ENCODE measurements at regions not wholly inside any gene's neighbourhood (a gene's known extent, or its start where the extent isn't known, plus 50 kb on each side); places are given as distances from the start of the nearest gene placed in this dataset.

- no peaks in the 10 kb centered on the region for H3K27me3 ChIP-seq (ENCODE audit: insufficient read depth, low read length)
- no peak overlapping the region for H3K4me2 ChIP-seq (ENCODE audit: low read length)
- no peak for TF ChIP-seq CTCF (IDR thresholded peaks at IDR 0.05; ENCODE audit: low read length)
- no peak for TF ChIP-seq EZH2 (IDR thresholded peaks at IDR 0.05; ENCODE audit: borderline replicate concordance, low read length)
- no peaks in the 10 kb centered on the region for H3K9me2 ChIP-seq (ENCODE audit: low read depth, low read length)
- no peaks in the 10 kb centered on the region for H3K4me1 ChIP-seq (ENCODE audit: insufficient read depth, low read length, severe bottlenecking)
- no peaks in the 10 kb centered on the region for H3F3A ChIP-seq (ENCODE audit: insufficient read depth, low read length)
- H2AFZ ChIP-seq (ENCODE audit: low read length) = no peak overlapping the region
- H3K4me3 ChIP-seq (ENCODE audit: low read depth, low read length, poor library complexity, severe bottlenecking) = no peak overlapping the region
- H3K79me2 ChIP-seq (ENCODE audit: insufficient read depth, low read length) = no peaks in the 10 kb centered on the region
- no peak overlapping the region for H3K9ac ChIP-seq (ENCODE audit: low read length)
- no peaks in the 10 kb centered on the region for H4K20me1 ChIP-seq (ENCODE audit: insufficient read depth, low read length)
- H3K27ac ChIP-seq (ENCODE audit: low read depth, low read length, poor library complexity, severe bottlenecking) = no peak overlapping the region
- H3K36me3 ChIP-seq (ENCODE audit: insufficient read depth, low read length) = no peaks in the 10 kb centered on the region
- H3K9me3 ChIP-seq (ENCODE audit: low read length) = no peaks in the 10 kb centered on the region
Measured at GRCh38 chr12:28681980-28682379, 467.1 kb upstream of the FAR2 start.

- no peak overlapping the region for H3K4me2 ChIP-seq (ENCODE audit: low read length)
- no peaks in the 10 kb centered on the region for H4K20me1 ChIP-seq (ENCODE audit: insufficient read depth, low read length)
- H3K9ac ChIP-seq (ENCODE audit: low read length) = no peak overlapping the region
- H3K27me3 ChIP-seq (ENCODE audit: insufficient read depth, low read length) = no peaks in the 10 kb centered on the region
- no peaks in the 10 kb centered on the region for H3F3A ChIP-seq (ENCODE audit: insufficient read depth, low read length)
- H3K79me2 ChIP-seq (ENCODE audit: insufficient read depth, low read length) = no peaks in the 10 kb centered on the region
- H3K36me3 ChIP-seq (ENCODE audit: insufficient read depth, low read length) = no peaks in the 10 kb centered on the region
- no peak overlapping the region for H2AFZ ChIP-seq (ENCODE audit: low read length)
- H3K27ac ChIP-seq (ENCODE audit: low read depth, low read length, poor library complexity, severe bottlenecking) = no peak overlapping the region
- no peaks in the 10 kb centered on the region for H3K9me3 ChIP-seq (ENCODE audit: low read length)
- TF ChIP-seq CTCF (IDR thresholded peaks at IDR 0.05; ENCODE audit: low read length) (no peak), EZH2 (IDR thresholded peaks at IDR 0.05; ENCODE audit: borderline replicate concordance, low read length) (no peak)
- H3K4me3 ChIP-seq (ENCODE audit: low read depth, low read length, poor library complexity, severe bottlenecking) = no peak overlapping the region
- H3K4me1 ChIP-seq (ENCODE audit: insufficient read depth, low read length, severe bottlenecking) = no peaks in the 10 kb centered on the region
- no peaks in the 10 kb centered on the region for H3K9me2 ChIP-seq (ENCODE audit: low read depth, low read length)
Measured at GRCh38 chr12:28683366-28683765, 465.7 kb upstream of the FAR2 start.

GRCh38 chr12:28689398-28690175 lies 459.5 kb upstream of the FAR2 start:
- Histone ChIP-seq H3K27me3 (ENCODE audit: insufficient read depth, low read length) (no peaks in the 10 kb centered on the region), H3K4me1 (ENCODE audit: insufficient read depth, low read length, severe bottlenecking) (no peaks in the 10 kb centered on the region), H2AFZ (ENCODE audit: low read length) (no peak overlapping the region), H3K27ac (ENCODE audit: low read depth, low read length, poor library complexity, severe bottlenecking) (no peak overlapping the region), H3F3A (ENCODE audit: insufficient read depth, low read length) (no peaks in the 10 kb centered on the region), H3K36me3 (ENCODE audit: insufficient read depth, low read length) (no peaks in the 10 kb centered on the region), H3K4me2 (ENCODE audit: low read length) (no peak overlapping the region), H3K9me3 (ENCODE audit: low read length) (no peaks in the 10 kb centered on the region), H4K20me1 (ENCODE audit: insufficient read depth, low read length) (no peaks in the 10 kb centered on the region), H3K79me2 (ENCODE audit: insufficient read depth, low read length) (no peaks in the 10 kb centered on the region), H3K9me2 (ENCODE audit: low read depth, low read length) (no peaks in the 10 kb centered on the region), H3K4me3 (ENCODE audit: low read depth, low read length, poor library complexity, severe bottlenecking) (no peak overlapping the region), H3K9ac (ENCODE audit: low read length) (no peak overlapping the region)
- no peak for TF ChIP-seq EZH2 (IDR thresholded peaks at IDR 0.05; ENCODE audit: borderline replicate concordance, low read length)
- TF ChIP-seq CTCF (IDR thresholded peaks at IDR 0.05; ENCODE audit: low read length) = no peak
